ENCODE measurements at regions not wholly inside any gene's neighbourhood (a gene's known extent, or its start where the extent isn't known, plus 50 kb on each side); places are given as distances from the start of the nearest gene placed in this dataset.

- no peaks in the 10 kb centered on the region for H3K36me3 ChIP-seq (replicated peaks)
- H3K4me3 ChIP-seq: no peak overlapping the region
- no peaks in the 10 kb centered on the region for H3K9me3 ChIP-seq
- no peaks in the 10 kb centered on the region for H3K4me1 ChIP-seq
- DNase-seq (ENCODE audit: low spot score in 2 of 2): no peak
- in situ Hi-C loops (cut with MboI; ENCODE audit: low sequenced_read_pairs): no loop called here
- H3K27me3 ChIP-seq (ENCODE audit: low read depth): no peaks in the 10 kb centered on the region
Measured at GRCh38 chr4:25569716-25570115, 85.9 kb upstream of the SLC34A2 start.

- in situ Hi-C loops (cut with MboI; ENCODE audit: low sequenced_read_pairs): no loop called here
- Histone ChIP-seq H3K36me3 (replicated peaks) (no peaks in the 10 kb centered on the region), H3K4me1 (peaks cover 5% of the 10 kb centered on the region; the same call in 1 of the 2 replicates), H3K4me3 (no peak overlapping the region), H3K9me3 (no peaks in the 10 kb centered on the region), H3K27me3 (ENCODE audit: low read depth) (no peaks in the 10 kb centered on the region)
- no peak for DNase-seq (ENCODE audit: low spot score in 2 of 2)
Measured at GRCh38 chr4:25575611-25576010, 80.0 kb upstream of the SLC34A2 start.

- in situ Hi-C loops (cut with MboI; ENCODE audit: low sequenced_read_pairs): no loop called here
- H3K4me3 ChIP-seq: no peak overlapping the region
- DNase-seq (ENCODE audit: low spot score in 2 of 2): peak; percentile 31 to 53
Measured at GRCh38 chr4:25578432-25578831, 77.2 kb upstream of the SLC34A2 start.

GRCh38 chr4:25580633-25581467 is 74.8 kb upstream of the SLC34A2 start:
- Histone ChIP-seq H3K36me3 (replicated peaks) (no peaks in the 10 kb centered on the region), H3K27me3 (ENCODE audit: low read depth) (no peaks in the 10 kb centered on the region), H3K9me3 (no peaks in the 10 kb centered on the region), H3K4me1 (peaks cover 5% of the 10 kb centered on the region; the same call in 1 of the 2 replicates), H3K4me3 (no peak overlapping the region)
- DNase-seq (ENCODE audit: low spot score in 2 of 2): peak in 1 of 2 experiments; percentile 27
- in situ Hi-C loops (cut with MboI; ENCODE audit: low sequenced_read_pairs): no loop called here

More at GRCh38 chr4:25578432-25578831, 77.2 kb upstream of the SLC34A2 start:
- Histone ChIP-seq H3K27me3 (ENCODE audit: low read depth) (no peaks in the 10 kb centered on the region), H3K9me3 (no peaks in the 10 kb centered on the region), H3K36me3 (replicated peaks) (no peaks in the 10 kb centered on the region), H3K4me1 (peaks cover 5% of the 10 kb centered on the region; the same call in 1 of the 2 replicates)

GRCh38 chr4:25585901-25586523 is 69.6 kb upstream of the SLC34A2 start:
- DNase-seq (ENCODE audit: low spot score in 2 of 2): no peak
- H3K4me1 ChIP-seq: no peaks in the 10 kb centered on the region
- H3K9me3 ChIP-seq: no peaks in the 10 kb centered on the region
- in situ Hi-C loops (cut with MboI; ENCODE audit: low sequenced_read_pairs): no loop called here
- no peaks in the 10 kb centered on the region for H3K36me3 ChIP-seq (replicated peaks)
- H3K27me3 ChIP-seq (ENCODE audit: low read depth): no peaks in the 10 kb centered on the region
- H3K4me3 ChIP-seq: no peak overlapping the region

- Histone ChIP-seq H3K36me3 (replicated peaks) (no peaks in the 10 kb centered on the region), H3K27me3 (ENCODE audit: low read depth) (no peaks in the 10 kb centered on the region), H3K9me3 (no peaks in the 10 kb centered on the region), H3K4me3 (no peak overlapping the region), H3K4me1 (no peaks in the 10 kb centered on the region)
- no peak for DNase-seq (ENCODE audit: low spot score in 2 of 2)
- in situ Hi-C loops (cut with MboI; ENCODE audit: low sequenced_read_pairs): no loop called here
Measured at GRCh38 chr4:25588206-25588605, 67.4 kb upstream of the SLC34A2 start.

GRCh38 chr4:25590171-25590570 is 65.5 kb upstream of the SLC34A2 start:
- Histone ChIP-seq H3K4me1 (no peaks in the 10 kb centered on the region), H3K9me3 (no peaks in the 10 kb centered on the region), H3K36me3 (replicated peaks) (no peaks in the 10 kb centered on the region), H3K4me3 (no peak overlapping the region), H3K27me3 (ENCODE audit: low read depth) (no peaks in the 10 kb centered on the region)
- no peak for DNase-seq (ENCODE audit: low spot score in 2 of 2)
- in situ Hi-C loops (cut with MboI; ENCODE audit: low sequenced_read_pairs): no loop called here

GRCh38 chr4:25592736-25593135 is 62.9 kb upstream of the SLC34A2 start:
- no peak for DNase-seq (ENCODE audit: low spot score in 2 of 2)

More at GRCh38 chr4:25592736-25593135, 62.9 kb upstream of the SLC34A2 start:
- Histone ChIP-seq H3K9me3 (no peaks in the 10 kb centered on the region; the same call in 1 of the 2 replicates), H3K4me1 (no peaks in the 10 kb centered on the region), H3K36me3 (replicated peaks) (no peaks in the 10 kb centered on the region), H3K4me3 (no peak overlapping the region), H3K27me3 (ENCODE audit: low read depth) (no peaks in the 10 kb centered on the region)
- in situ Hi-C loops (cut with MboI; ENCODE audit: low sequenced_read_pairs): no loop called here

All from HAP-1 (cell line).